Large intestine (tissue), 3 donors: ENCODE measurements at regions not wholly inside any gene's neighbourhood (a gene's known extent, or its start where the extent isn't known, plus 50 kb on each side); places are given as distances from the start of the nearest gene placed in this dataset.

Source experiments
- DNase-seq, 2 donors: peaks; one replicate each; pipeline versions ENCODE4 v3.0.0 to v3.0.0-alpha.2; 2013
- H3K27ac ChIP-seq: one replicate; pipeline ENCODE4 v1.5.1; 2013; ENCODE audit warnings: low read length
- H3K27me3 ChIP-seq: 2 replicates; pipeline ENCODE4 v1.6.1; 2013; ENCODE audit warnings: low read length; ENCODE audit not compliant: control insufficient read depth, insufficient read depth
- H3K36me3 ChIP-seq: 2 replicates; pipeline ENCODE4 v1.6.1; 2013; ENCODE audit warnings: low read length; ENCODE audit not compliant: control insufficient read depth, insufficient read depth
- H3K4me1 ChIP-seq: one replicate; pipeline ENCODE4 v1.6.1; 2013; ENCODE audit warnings: low read length; ENCODE audit not compliant: control insufficient read depth, insufficient read depth
- H3K4me3 ChIP-seq: one replicate; pipeline ENCODE4 v1.5.1; 2013; ENCODE audit warnings: low read length
- H3K9me3 ChIP-seq: one replicate; pipeline ENCODE4 v1.6.1; 2013; ENCODE audit warnings: mild to moderate bottlenecking, low read depth, low read length, moderate library complexity; ENCODE audit not compliant: control insufficient read depth
- WGBS: methylation state at CpG from one replicate; pipeline ENCODE4 v1.1.5; 2013; ENCODE audit warnings: low lambda C conversion rate; ENCODE audit not compliant: insufficient coverage; 5-methylcytosine and 5-hydroxymethylcytosine counted together

DNA sequence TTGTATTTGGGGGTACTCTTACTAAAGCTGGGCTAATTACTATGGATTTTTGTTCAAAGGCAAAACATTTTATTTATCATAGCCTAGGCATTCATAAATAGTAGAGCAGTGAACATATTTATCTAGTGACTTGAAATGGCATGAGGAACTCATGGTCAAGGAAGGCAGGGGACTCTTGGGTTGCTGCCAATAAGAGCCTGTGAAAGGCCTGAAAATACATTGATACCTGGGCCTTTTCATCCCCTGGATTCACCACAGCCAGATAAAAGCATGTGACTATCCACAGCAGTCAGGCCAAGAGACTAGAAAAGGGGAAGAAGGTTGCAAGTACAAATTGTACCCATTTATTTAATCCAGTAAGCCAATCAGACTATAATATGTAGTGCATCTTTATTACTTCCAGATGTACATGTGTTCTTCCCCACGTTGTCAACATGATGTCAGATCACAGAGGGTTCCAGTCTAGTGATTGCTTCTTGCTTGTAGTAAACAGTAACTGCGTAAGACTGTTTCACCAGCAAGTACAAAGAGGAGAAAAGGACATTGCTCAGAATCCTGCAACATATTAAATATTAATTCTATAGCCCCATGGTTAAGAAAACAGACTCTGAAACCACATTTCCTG lies 409.7 kb downstream of the NOVA1 start:
- Histone ChIP-seq H3K4me1 (no peaks in the 10 kb centered on the region), H3K9me3 (no peaks in the 10 kb centered on the region), H3K36me3 (no peaks in the 10 kb centered on the region), H3K27ac (no peak overlapping the region), H3K27me3 (no peaks in the 10 kb centered on the region), H3K4me3 (no peak overlapping the region)
- DNase-seq = no peak
- WGBS = no CpG with 5 or more reads among the region's 2 CpGs

DNA sequence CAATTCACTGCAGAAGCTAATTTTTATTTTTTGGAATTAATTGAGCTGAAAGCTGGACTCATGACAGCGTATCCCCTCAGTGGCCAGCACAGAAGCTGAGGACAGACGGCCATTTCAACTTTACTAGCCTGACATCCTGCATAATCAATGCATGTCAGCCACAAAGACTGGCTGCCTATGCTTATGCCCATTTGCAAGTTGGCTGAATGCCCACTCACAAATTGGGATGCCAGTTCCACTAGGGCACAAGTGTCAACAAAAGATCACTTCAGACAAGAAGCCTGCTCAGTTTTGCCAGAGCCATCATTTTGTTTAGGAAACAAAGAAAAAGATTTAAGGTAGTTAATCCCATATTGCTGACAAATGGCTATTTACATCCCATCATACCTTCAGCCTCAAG lies 417.6 kb downstream of the NOVA1 start:
- no CpG with 5 or more reads among the region's 2 CpGs for WGBS
- Histone ChIP-seq H3K27ac (no peak overlapping the region), H3K4me1 (no peaks in the 10 kb centered on the region), H3K27me3 (no peaks in the 10 kb centered on the region), H3K36me3 (no peaks in the 10 kb centered on the region), H3K4me3 (no peak overlapping the region), H3K9me3 (no peaks in the 10 kb centered on the region)
- no peak for DNase-seq

DNA sequence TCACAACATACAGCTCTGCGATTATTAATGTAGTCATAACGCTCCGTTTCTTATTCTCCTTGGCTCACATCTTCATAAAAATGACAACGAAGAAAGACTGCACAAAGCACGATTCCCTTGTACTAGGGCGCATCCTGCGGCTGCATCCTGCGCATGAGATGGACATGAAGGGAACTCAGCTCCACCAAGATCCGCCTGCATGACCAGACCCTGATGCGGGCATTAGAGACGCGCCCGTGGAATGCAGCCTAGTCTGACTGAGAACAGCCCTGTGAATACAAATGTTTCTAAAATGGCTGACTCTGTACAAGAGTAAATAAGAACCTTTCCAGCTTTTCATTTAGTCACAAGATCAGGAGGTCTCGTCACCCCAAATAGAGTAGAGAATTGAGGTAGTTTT lies 422.2 kb downstream of the NOVA1 start:
- no peaks in the 10 kb centered on the region for H3K9me3 ChIP-seq
- no peaks in the 10 kb centered on the region for H3K4me1 ChIP-seq
- H3K36me3 ChIP-seq = no peaks in the 10 kb centered on the region
- no peaks in the 10 kb centered on the region for H3K27me3 ChIP-seq
- H3K27ac ChIP-seq = no peak overlapping the region
- DNase-seq = no peak
- 80% methylated on average over 1 of the region's 14 CpGs for WGBS
- no peak overlapping the region for H3K4me3 ChIP-seq

DNA sequence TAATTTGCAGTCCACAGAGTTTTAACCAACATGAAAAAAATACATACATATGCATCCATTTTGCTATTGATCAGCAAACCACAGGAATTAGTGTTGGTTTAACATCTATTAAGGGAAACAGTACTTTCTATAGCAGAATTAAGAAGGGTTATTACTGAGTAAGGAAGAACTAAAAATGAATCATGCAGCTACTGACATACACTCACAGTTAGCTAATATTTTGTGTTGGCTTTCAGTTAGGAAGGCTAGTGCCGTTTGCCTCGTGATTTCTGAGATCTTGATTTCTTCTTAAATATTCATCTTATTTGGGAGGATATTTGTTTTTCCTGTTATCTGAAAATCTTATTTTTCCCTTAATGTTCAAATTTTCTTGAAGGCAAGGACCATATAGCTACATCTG lies 423.4 kb downstream of the NOVA1 start:
- no peak for DNase-seq
- Histone ChIP-seq H3K4me1 (no peaks in the 10 kb centered on the region), H3K4me3 (no peak overlapping the region), H3K27me3 (no peaks in the 10 kb centered on the region), H3K9me3 (no peaks in the 10 kb centered on the region), H3K27ac (no peak overlapping the region), H3K36me3 (no peaks in the 10 kb centered on the region)
- 100% methylated on average over 1 of the region's 2 CpGs for WGBS

DNA sequence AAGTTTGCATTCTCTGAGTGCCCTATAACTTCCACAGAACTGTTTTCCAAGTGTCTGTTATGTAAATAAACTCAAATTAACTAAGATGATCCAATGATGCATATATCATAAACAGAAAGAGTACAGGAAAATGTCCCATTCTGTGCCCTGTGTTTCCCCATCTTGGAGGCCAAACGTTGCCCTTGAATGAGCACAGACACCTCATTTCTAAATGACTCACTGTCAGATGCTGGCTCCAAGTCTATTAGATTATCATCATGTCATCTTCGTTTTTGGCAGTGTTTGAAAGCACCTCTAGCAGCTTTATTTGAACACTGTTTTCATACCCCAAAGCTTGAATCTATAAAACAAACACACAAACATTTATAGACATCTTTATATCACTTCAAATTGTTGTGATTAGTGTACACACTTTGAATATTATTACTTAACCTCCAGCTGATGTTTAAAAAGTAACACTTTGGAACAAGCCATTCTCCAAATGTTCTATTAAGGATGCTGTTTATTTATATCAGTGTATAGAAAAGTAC lies 424.2 kb downstream of the NOVA1 start:
- 61% methylated on average over 2 of the region's 2 CpGs for WGBS

DNA sequence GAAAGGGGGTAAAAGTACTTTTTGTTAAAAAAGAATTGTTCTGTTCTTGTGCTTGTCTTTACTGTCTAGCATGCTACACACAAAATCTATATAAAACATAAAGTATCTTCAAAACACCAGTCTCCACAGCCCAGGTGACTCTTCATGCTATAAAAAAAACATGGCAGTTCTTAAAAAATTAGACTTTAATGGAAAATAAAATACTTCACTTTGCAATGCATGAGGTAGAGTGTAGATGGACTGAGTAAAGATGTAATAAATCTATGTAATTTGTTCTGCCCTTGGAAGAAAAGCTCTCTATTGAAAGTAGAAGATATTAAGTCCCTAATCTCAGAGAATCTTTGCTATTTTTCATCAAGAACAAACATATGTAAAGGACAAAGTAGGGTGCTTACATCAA lies 425.4 kb downstream of the NOVA1 start:
- DNase-seq = no peak
- Histone ChIP-seq H3K4me3 (no peak overlapping the region), H3K27ac (no peak overlapping the region)

More for the DNA sequence above, 424.2 kb downstream of the NOVA1 start:
- no peaks in the 10 kb centered on the region for H3K9me3 ChIP-seq
- DNase-seq = no peak
- no peaks in the 10 kb centered on the region for H3K27me3 ChIP-seq
- H3K36me3 ChIP-seq = no peaks in the 10 kb centered on the region
- H3K4me3 ChIP-seq = no peak overlapping the region
- no peaks in the 10 kb centered on the region for H3K4me1 ChIP-seq
- H3K27ac ChIP-seq = no peak overlapping the region

DNA sequence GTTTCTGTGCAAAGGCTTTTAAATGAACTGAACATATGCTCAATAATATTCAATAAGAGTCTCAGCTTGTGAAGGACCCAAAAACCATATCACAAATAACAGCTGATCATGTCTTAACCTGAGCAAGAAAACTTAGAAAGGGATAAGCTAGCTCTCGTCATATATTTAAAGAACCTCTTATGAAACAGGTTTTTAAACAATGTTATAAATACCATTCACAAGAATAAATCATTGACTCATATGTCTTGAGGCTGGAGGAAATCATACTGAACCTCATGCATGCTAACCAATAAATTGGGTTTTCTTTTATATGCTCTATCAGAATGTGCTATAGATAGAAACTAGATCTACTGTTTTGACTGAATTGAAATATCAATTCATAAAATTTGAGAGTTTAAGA lies 426.9 kb downstream of the NOVA1 start:
- H3K4me1 ChIP-seq = no peaks in the 10 kb centered on the region
- H3K4me3 ChIP-seq = no peak overlapping the region
- no CpG with 5 or more reads among the region's 1 CpG for WGBS
- H3K36me3 ChIP-seq = no peaks in the 10 kb centered on the region
- no peak overlapping the region for H3K27ac ChIP-seq
- no peak for DNase-seq
- no peaks in the 10 kb centered on the region for H3K27me3 ChIP-seq
- no peaks in the 10 kb centered on the region for H3K9me3 ChIP-seq

More for the DNA sequence above, 425.4 kb downstream of the NOVA1 start:
- Histone ChIP-seq H3K4me1 (no peaks in the 10 kb centered on the region), H3K9me3 (no peaks in the 10 kb centered on the region), H3K27me3 (no peaks in the 10 kb centered on the region), H3K36me3 (no peaks in the 10 kb centered on the region)

DNA sequence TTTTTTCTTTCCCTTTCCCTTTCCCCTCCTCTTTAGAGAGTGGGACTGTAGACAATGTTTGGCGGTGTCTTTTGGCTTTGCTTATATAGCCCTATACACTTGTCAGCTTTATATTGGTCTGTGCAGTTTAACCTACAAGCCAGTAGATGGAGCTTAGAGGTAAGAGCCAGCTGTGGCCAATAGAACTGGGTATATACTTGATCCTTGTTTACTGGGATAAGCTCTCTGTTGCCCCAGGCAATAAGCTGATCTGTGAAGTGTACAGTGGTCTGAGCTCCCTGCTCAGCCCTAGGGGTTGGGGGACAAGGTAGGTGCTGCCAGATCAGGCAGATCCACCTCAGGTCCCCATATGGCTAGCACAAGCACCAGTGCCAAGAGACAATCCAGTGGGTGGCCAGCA lies 434.1 kb downstream of the NOVA1 start:
- Histone ChIP-seq H3K36me3 (no peaks in the 10 kb centered on the region), H3K9me3 (no peaks in the 10 kb centered on the region), H3K4me3 (no peak overlapping the region), H3K27me3 (no peaks in the 10 kb centered on the region), H3K4me1 (no peaks in the 10 kb centered on the region), H3K27ac (no peak overlapping the region)
- peak in 1 of 2 donors; percentile 18 for DNase-seq
- WGBS = 60% methylated on average over 1 of the region's 1 CpG

DNA sequence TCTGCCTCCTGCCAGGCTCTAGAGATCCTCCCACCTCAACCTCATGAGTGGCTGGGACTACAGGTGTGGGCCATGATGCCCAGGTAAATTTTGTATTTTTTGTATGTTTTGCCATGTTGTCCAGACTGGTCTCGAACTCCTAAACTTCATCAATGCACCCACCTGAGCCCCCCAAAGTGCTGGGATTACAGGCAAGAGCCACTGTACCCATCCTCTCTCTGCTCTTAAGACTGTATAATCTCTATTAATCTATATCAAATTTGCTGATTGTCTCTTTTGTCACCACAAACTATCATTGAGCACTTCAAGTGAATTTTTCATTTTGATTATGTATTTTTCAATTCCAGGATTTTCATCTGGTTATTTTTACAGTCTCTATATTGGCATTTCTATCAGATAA lies 440.3 kb downstream of the NOVA1 start:
- DNase-seq = no peak
- Histone ChIP-seq H3K36me3 (no peaks in the 10 kb centered on the region), H3K27me3 (no peaks in the 10 kb centered on the region), H3K9me3 (peaks cover 5% of the 10 kb centered on the region), H3K4me3 (no peak overlapping the region), H3K4me1 (no peaks in the 10 kb centered on the region), H3K27ac (no peak overlapping the region)
- 100% methylated on average over 1 of the region's 1 CpG for WGBS

DNA sequence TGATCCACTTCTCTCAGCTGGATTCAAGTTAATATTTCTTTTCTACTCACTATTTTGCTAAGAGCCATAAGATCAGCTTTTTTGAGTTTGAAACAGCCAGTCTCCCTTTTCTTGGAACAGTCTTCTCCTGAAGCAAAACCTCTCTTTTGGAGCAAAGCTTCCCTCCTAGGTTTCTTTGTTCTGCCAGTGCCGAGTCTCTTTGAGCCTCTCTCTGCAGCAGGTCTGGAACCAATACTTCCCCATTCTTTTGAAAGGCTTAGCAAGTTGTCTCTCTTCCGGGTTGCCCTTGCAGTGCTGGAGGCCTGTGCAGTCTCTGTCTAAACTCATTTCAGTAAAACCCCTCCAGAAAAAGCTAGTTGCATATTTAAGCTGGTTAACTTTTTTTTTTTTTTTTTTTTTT lies 454.8 kb downstream of the NOVA1 start:
- no peaks in the 10 kb centered on the region for H3K9me3 ChIP-seq
- no CpG with 5 or more reads among the region's 2 CpGs for WGBS

DNA sequence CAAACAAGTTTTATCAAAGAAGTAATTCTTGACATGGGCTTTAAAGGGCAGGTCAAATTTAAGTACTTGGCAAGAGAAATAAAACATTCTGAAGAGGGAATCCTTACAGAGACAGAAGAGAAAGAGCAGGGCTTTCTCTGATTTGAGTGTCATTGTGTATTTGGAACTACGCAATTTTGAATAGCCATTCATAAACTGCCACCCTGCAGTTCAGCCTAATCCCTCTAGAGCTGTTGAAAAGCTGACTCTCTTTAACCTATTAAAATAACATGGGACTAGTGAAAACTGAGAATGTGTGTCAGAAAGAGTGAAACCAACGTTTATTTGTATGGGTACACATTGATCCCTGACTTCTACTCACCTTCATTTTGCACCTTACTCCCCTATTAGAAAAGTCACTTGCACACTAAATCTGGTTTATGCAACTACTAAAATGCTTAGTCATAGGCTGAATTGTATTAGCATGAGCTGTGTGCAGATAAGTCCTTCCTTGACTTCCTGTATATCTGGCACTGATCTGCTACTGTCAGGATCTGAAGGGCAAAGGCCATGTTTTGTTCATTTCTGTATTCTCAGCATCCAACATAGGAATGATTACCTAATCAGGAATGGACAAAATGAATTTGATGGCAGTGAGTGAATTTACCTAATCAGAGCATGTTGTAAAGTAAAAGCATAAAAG lies 458.9 kb downstream of the NOVA1 start:
- Histone ChIP-seq H3K9me3 (no peaks in the 10 kb centered on the region), H3K4me3 (no peak overlapping the region), H3K4me1 (no peaks in the 10 kb centered on the region), H3K27me3 (no peaks in the 10 kb centered on the region), H3K27ac (no peak overlapping the region), H3K36me3 (no peaks in the 10 kb centered on the region)
- WGBS = 0% methylated on average over 1 of the region's 2 CpGs
- peak; percentile 51 to 66 for DNase-seq

More for the DNA sequence above, 454.8 kb downstream of the NOVA1 start:
- Histone ChIP-seq H3K27me3 (no peaks in the 10 kb centered on the region), H3K4me1 (no peaks in the 10 kb centered on the region), H3K27ac (no peak overlapping the region), H3K36me3 (no peaks in the 10 kb centered on the region), H3K4me3 (no peak overlapping the region)
- DNase-seq = no peak
